ENCODE measurements at regions not wholly inside any gene's neighbourhood (a gene's known extent, or its start where the extent isn't known, plus 50 kb on each side); places are given as distances from the start of the nearest gene placed in this dataset.

- Histone ChIP-seq H3K9me3 (ENCODE audit: control insufficient read depth, insufficient read depth, low read length) (no peaks in the 10 kb centered on the region), H4K20me1 (ENCODE audit: control insufficient read depth, insufficient read depth, low read depth, low read length) (no peaks in the 10 kb centered on the region)
- TF ChIP-seq EZH2phosphoT487 (IDR thresholded peaks at IDR 0.05; ENCODE audit: borderline replicate concordance, low read length) (no peak), CTCF (IDR thresholded peaks at IDR 0.05; ENCODE audit: low read depth, low read length, poor library complexity, severe bottlenecking) (no peak)
These were observed 156.0 kb upstream of the TTC29 start for GRCh38 chr4:147101678-147102077.

GRCh38 chr4:147102596-147102995 is 156.9 kb upstream of the TTC29 start:
- Histone ChIP-seq H3K4me2 (ENCODE audit: low read length) (no peak overlapping the region), H3K27me3 (ENCODE audit: control insufficient read depth, low read length) (peaks cover 6% of the 10 kb centered on the region; the same call in 1 of the 2 replicates), H3K9me2 (replicated peaks; ENCODE audit: control insufficient read depth, low read length) (no peaks in the 10 kb centered on the region), H3K4me1 (ENCODE audit: control insufficient read depth, low read length) (no peaks in the 10 kb centered on the region), H3K36me3 (ENCODE audit: control insufficient read depth, low read length) (no peaks in the 10 kb centered on the region), H3K4me3 (ENCODE audit: low read length) (no peak overlapping the region), H3K9me3 (ENCODE audit: control insufficient read depth, insufficient read depth, low read length) (no peaks in the 10 kb centered on the region), H3K27ac (ENCODE audit: low read depth, low read length) (no peak overlapping the region), H4K20me1 (ENCODE audit: control insufficient read depth, insufficient read depth, low read depth, low read length) (no peaks in the 10 kb centered on the region), H3F3A (ENCODE audit: control insufficient read depth, insufficient read depth) (no peaks in the 10 kb centered on the region), H3K79me2 (ENCODE audit: control insufficient read depth, low read length) (no peaks in the 10 kb centered on the region)
- TF ChIP-seq CTCF (IDR thresholded peaks at IDR 0.05; ENCODE audit: low read depth, low read length, poor library complexity, severe bottlenecking): no peak
- TF ChIP-seq EZH2phosphoT487 (IDR thresholded peaks at IDR 0.05; ENCODE audit: borderline replicate concordance, low read length): no peak

More at GRCh38 chr4:147101678-147102077, 156.0 kb upstream of the TTC29 start:
- no peaks in the 10 kb centered on the region for H3K36me3 ChIP-seq (ENCODE audit: control insufficient read depth, low read length)
- H3K27ac ChIP-seq (ENCODE audit: low read depth, low read length): no peak overlapping the region
- no peak overlapping the region for H3K4me3 ChIP-seq (ENCODE audit: low read length)
- H3K4me1 ChIP-seq (ENCODE audit: control insufficient read depth, low read length): no peaks in the 10 kb centered on the region
- H3K27me3 ChIP-seq (ENCODE audit: control insufficient read depth, low read length): peaks cover 6% of the 10 kb centered on the region; the same call in 1 of the 2 replicates
- H3F3A ChIP-seq (ENCODE audit: control insufficient read depth, insufficient read depth): no peaks in the 10 kb centered on the region
- no peaks in the 10 kb centered on the region for H3K79me2 ChIP-seq (ENCODE audit: control insufficient read depth, low read length)
- H3K4me2 ChIP-seq (ENCODE audit: low read length): no peak overlapping the region
- H3K9me2 ChIP-seq (replicated peaks; ENCODE audit: control insufficient read depth, low read length): no peaks in the 10 kb centered on the region

- H3K4me2 ChIP-seq (ENCODE audit: low read length): no peak overlapping the region
- no peaks in the 10 kb centered on the region for H3K36me3 ChIP-seq (ENCODE audit: control insufficient read depth, low read length)
- no peaks in the 10 kb centered on the region for H3K9me3 ChIP-seq (ENCODE audit: control insufficient read depth, insufficient read depth, low read length)
- no peaks in the 10 kb centered on the region for H3K9me2 ChIP-seq (replicated peaks; ENCODE audit: control insufficient read depth, low read length)
- no peak overlapping the region for H3K4me3 ChIP-seq (ENCODE audit: low read length)
- H4K20me1 ChIP-seq (ENCODE audit: control insufficient read depth, insufficient read depth, low read depth, low read length): no peaks in the 10 kb centered on the region
- H3K27ac ChIP-seq (ENCODE audit: low read depth, low read length): no peak overlapping the region
- H3F3A ChIP-seq (ENCODE audit: control insufficient read depth, insufficient read depth): no peaks in the 10 kb centered on the region
- TF ChIP-seq CTCF (IDR thresholded peaks at IDR 0.05; ENCODE audit: low read depth, low read length, poor library complexity, severe bottlenecking) (no peak), EZH2phosphoT487 (IDR thresholded peaks at IDR 0.05; ENCODE audit: borderline replicate concordance, low read length) (no peak)
- H3K4me1 ChIP-seq (ENCODE audit: control insufficient read depth, low read length): no peaks in the 10 kb centered on the region
- H3K27me3 ChIP-seq (ENCODE audit: control insufficient read depth, low read length): peaks cover 6% of the 10 kb centered on the region; the same call in 1 of the 2 replicates
- no peaks in the 10 kb centered on the region for H3K79me2 ChIP-seq (ENCODE audit: control insufficient read depth, low read length)
These were observed 157.8 kb upstream of the TTC29 start for GRCh38 chr4:147103403-147103946.

All from DOHH2 (cell line).